Spleen (tissue), 11 donors: ENCODE measurements at regions not wholly inside any gene's neighbourhood (a gene's known extent, or its start where the extent isn't known, plus 50 kb on each side); places are given as distances from the start of the nearest gene placed in this dataset.

Experiments
- DNase-seq: peaks from one replicate; pipeline ENCODE4 v3.0.0-alpha.2; 2020
- H3K27ac ChIP-seq, 8 donors: fragments of 200-600 bp; sonication (generic) in 7 of 8; 1 replicate in 4 of 8; 2 replicates in 4 of 8; pipeline versions ENCODE4 v1.5.0 to v1.8.0; 2016 to 2021; ENCODE audit warnings: inconsistent platforms in 4 of 8, mild to moderate bottlenecking in 4 of 8, moderate library complexity in 1 of 8
- H3K27me3 ChIP-seq, 7 donors: fragments of 200-600 bp; sonication (generic) in 6 of 7; replicated peaks in 1 of 7; 1 replicate in 4 of 7; 2 replicates in 3 of 7; pipeline versions ENCODE4 v1.5.0 to v1.8.0; 2016 to 2021; ENCODE audit warnings: inconsistent platforms in 3 of 7, mild to moderate bottlenecking in 1 of 7
- H3K36me3 ChIP-seq, 6 donors: fragments of 200-600 bp; sonication (generic) in 5 of 6; 1 replicate in 4 of 6; 2 replicates in 2 of 6; pipeline versions ENCODE4 v1.5.0 to v1.8.0; 2016 to 2021; ENCODE audit warnings: inconsistent platforms in 2 of 6
- H3K4me1 ChIP-seq, 6 donors: fragments of 200-600 bp; sonication (generic) in 5 of 6; 1 replicate in 3 of 6; 2 replicates in 3 of 6; pipeline versions ENCODE4 v1.5.0 to v1.8.0; 2016 to 2021; ENCODE audit warnings: inconsistent platforms in 3 of 6
- H3K4me3 ChIP-seq, 8 donors: fragments of 200-600 bp; sonication (generic) in 7 of 8; 1 replicate in 4 of 8; 2 replicates in 4 of 8; pipeline versions ENCODE4 v1.5.0 to v1.8.0; 2016 to 2021; ENCODE audit warnings: inconsistent platforms in 4 of 8, mild to moderate bottlenecking in 4 of 8, moderate library complexity in 2 of 8
- H3K9me3 ChIP-seq, 8 donors: fragments of 200-600 bp; sonication (generic) in 7 of 8; 1 replicate in 4 of 8; 2 replicates in 4 of 8; pipeline versions ENCODE4 v1.5.0 to v1.8.0; 2016 to 2021; ENCODE audit warnings: inconsistent platforms in 4 of 8
- CTCF ChIP-seq, 11 experiments: fragments of 200-600 bp in 7 of 11; fragments of 450-650 bp in 4 of 11; sonication (generic) in 4 of 11; IDR thresholded peaks in 8 of 11; conservative IDR thresholded peaks in 3 of 11; 1 replicate in 7 of 11; 2 replicates in 4 of 11; pipeline versions ENCODE4 v1.4.0 to v1.8.0; 2016 to 2021; ENCODE audit warnings: antibody characterized with exemption in 11 of 11, inconsistent platforms in 4 of 11, mild to moderate bottlenecking in 1 of 11
- POLR2A ChIP-seq, 3 donors: fragments of 450-650 bp; IDR thresholded peaks; one replicate each; pipeline ENCODE4 v1.5.1; 2017; ENCODE audit warnings: antibody characterized with exemption in 3 of 3, mild to moderate bottlenecking in 1 of 3
- POLR2AphosphoS5 ChIP-seq, 3 donors: sonication (generic); formaldehyde crosslinking; IDR thresholded peaks; one replicate each; pipeline ENCODE4 v1.5.1; 2017; ENCODE audit warnings: antibody characterized with exemption in 3 of 3
- WGBS, 5 donors: extraction: QIAGEN DNeasy Blood & Tissue Kit in 3 of 5; methylation state at CpG; one replicate each; pipeline versions ENCODE4 v1.1.5 to v1.1.7; 2013 to 2018; 5-methylcytosine and 5-hydroxymethylcytosine counted together
- intact Hi-C: fragments of 100-400 bp; cut with DNase I; formaldehyde crosslinking; loops from one replicate; pipeline ENCODE4 v1.15.0; 2023; ENCODE audit warnings: low total_unique reads
- donor health status: healthy with polysubstance abuse.
- donor health status: DM: no; HTN: no; CAD: no; lungs with moderate emphysema.
- donor health status: DM: no; HTN: no; CAD: no.
- donor health status: Bipolar disorder and iron deficiency.
- donor health status: healthy.
- donor health status: DM: no; HTN: no; CAD: no.
- donor health status: DM: yes; HTN: yes; CAD: no.

- no peak overlapping the region for H3K4me3 ChIP-seq
- no peak overlapping the region for H3K27ac ChIP-seq
- DNase-seq: no peak
- 78 to 89% (median 82%) methylated on average over 14 of the region's 14 CpGs for WGBS, 5 donors
- peaks cover 0 to 53% (median 3%) of the 10 kb centered on the region in 7 donors for H3K27me3 ChIP-seq
- no peaks in the 10 kb centered on the region for H3K36me3 ChIP-seq
- TF ChIP-seq CTCF (IDR thresholded peaks at IDR 0.05 in 8 of 11, conservative IDR thresholded peaks at IDR 0.05 in 3 of 11): no peak
- TF ChIP-seq POLR2A (IDR thresholded peaks at IDR 0.05): no peak
- TF ChIP-seq POLR2AphosphoS5 (IDR thresholded peaks at IDR 0.05): no peak
- no peaks in the 10 kb centered on the region for H3K9me3 ChIP-seq
- H3K4me1 ChIP-seq: peaks cover 0 to 3% (median 0%) of the 10 kb centered on the region in 6 donors
- intact Hi-C loops: no loop called here
Observed at GRCh38 chr21:36547464-36547863, 67.5 kb upstream of the CLDN14 start.

- Histone ChIP-seq H3K36me3 (no peaks in the 10 kb centered on the region), H3K4me3 (no peak overlapping the region), H3K27me3 (peaks cover 0 to 39% (median 0%) of the 10 kb centered on the region in 7 donors), H3K27ac (no peak overlapping the region), H3K9me3 (no peaks in the 10 kb centered on the region), H3K4me1 (no peaks in the 10 kb centered on the region)
- DNase-seq: no peak
- TF ChIP-seq POLR2AphosphoS5 (IDR thresholded peaks at IDR 0.05) (no peak), POLR2A (IDR thresholded peaks at IDR 0.05) (no peak), CTCF (IDR thresholded peaks at IDR 0.05 in 8 of 11, conservative IDR thresholded peaks at IDR 0.05 in 3 of 11) (no peak)
- intact Hi-C loops: no loop called here
- WGBS, 5 donors: 44 to 70% (median 53%) methylated on average over 3 of the region's 3 CpGs
Observed at GRCh38 chr21:36548866-36549265, 68.9 kb upstream of the CLDN14 start.

- no peaks in the 10 kb centered on the region for H3K9me3 ChIP-seq
- DNase-seq: no peak
- H3K36me3 ChIP-seq: no peaks in the 10 kb centered on the region
- H3K27ac ChIP-seq: no peak overlapping the region
- WGBS, 5 donors: 82 to 90% (median 84%) methylated on average over 7 of the region's 7 CpGs
- H3K27me3 ChIP-seq: peaks cover 0 to 34% (median 0%) of the 10 kb centered on the region in 7 donors
- no peak overlapping the region for H3K4me3 ChIP-seq
- no peaks in the 10 kb centered on the region for H3K4me1 ChIP-seq
- no peak for TF ChIP-seq CTCF (IDR thresholded peaks at IDR 0.05 in 8 of 11, conservative IDR thresholded peaks at IDR 0.05 in 3 of 11)
- TF ChIP-seq POLR2A (IDR thresholded peaks at IDR 0.05): no peak
- TF ChIP-seq POLR2AphosphoS5 (IDR thresholded peaks at IDR 0.05): no peak
- intact Hi-C loops: no loop called here
Observed at GRCh38 chr21:36549470-36549869, 69.5 kb upstream of the CLDN14 start.

GRCh38 chr21:36550761-36551160, 70.8 kb upstream of the CLDN14 start:
- no peak overlapping the region for H3K27ac ChIP-seq
- intact Hi-C loops: no loop called here
- no peaks in the 10 kb centered on the region for H3K4me1 ChIP-seq
- no peak for TF ChIP-seq POLR2A (IDR thresholded peaks at IDR 0.05)
- TF ChIP-seq CTCF (IDR thresholded peaks at IDR 0.05 in 8 of 11, conservative IDR thresholded peaks at IDR 0.05 in 3 of 11): no peak
- no peak for TF ChIP-seq POLR2AphosphoS5 (IDR thresholded peaks at IDR 0.05)
- H3K9me3 ChIP-seq: no peaks in the 10 kb centered on the region
- no peak for DNase-seq
- H3K4me3 ChIP-seq: no peak overlapping the region
- no peaks in the 10 kb centered on the region for H3K36me3 ChIP-seq
- H3K27me3 ChIP-seq: peaks cover 0 to 27% (median 0%) of the 10 kb centered on the region in 7 donors
- WGBS, 5 donors: 58 to 77% (median 62%) methylated on average over 7 of the region's 7 CpGs
